Activated CD4-positive, alpha-beta T cell treated with anti-CD3 and anti-CD28 coated beads for 36 hours (primary cell): ENCODE measurements at regions not wholly inside any gene's neighbourhood (a gene's known extent, or its start where the extent isn't known, plus 50 kb on each side); places are given as distances from the start of the nearest gene placed in this dataset.

ENCODE experiments used
- ATAC-seq: fragments of 200-7000 bp; cut with Tn5 transposase; one replicate; pipeline ENCODE4 v1.10.0; 2021; ENCODE audit warnings: mild to moderate bottlenecking, moderate library complexity
- CTCF ChIA-PET: fragments of 350-600 bp; sonication (Branson Sonifier 250); formaldehyde crosslinking; loops from one replicate; lab custom pipeline; 2021; ENCODE audit warnings: antibody characterized with exemption; lab: Charles Lee
- POLR2A ChIA-PET: fragments of 350-600 bp; sonication (Branson Sonifier 250); formaldehyde crosslinking; loops from one replicate; lab custom pipeline; 2021; ENCODE audit warnings: antibody characterized with exemption, inconsistent platforms; lab: Charles Lee
- DNase-seq: peaks from one replicate; pipeline ENCODE4 v3.0.0-alpha.2; 2020
- H3K27ac Mint-ChIP-seq: one replicate; pipeline ENCODE4 v1.8.0; 2021; ENCODE audit warnings: mixed read lengths
- H3K27me3 Mint-ChIP-seq: one replicate; pipeline ENCODE4 v1.8.0; 2021; ENCODE audit warnings: mixed read lengths
- H3K36me3 Mint-ChIP-seq: one replicate; pipeline ENCODE4 v1.8.0; 2021; ENCODE audit warnings: low read depth, mixed read lengths
- H3K4me1 Mint-ChIP-seq: one replicate; pipeline ENCODE4 v1.8.0; 2021; ENCODE audit warnings: mixed read lengths
- H3K4me3 Mint-ChIP-seq: one replicate; pipeline ENCODE4 v1.8.0; 2021; ENCODE audit warnings: mild to moderate bottlenecking, moderate library complexity, mixed read lengths
- H3K9me3 Mint-ChIP-seq: one replicate; pipeline ENCODE4 v1.8.0; 2021; ENCODE audit warnings: low read depth, mixed read lengths
- intact Hi-C, 2 experiments: fragments of 100-400 bp; cut with DNase I in 1 of 2; cut with micrococcal nuclease in 1 of 2; formaldehyde crosslinking; loops; one replicate each; pipeline versions ENCODE4 v1.14.2 to v1.15.1; 2022 to 2024; cut with DNase I, micrococcal nuclease

DNA sequence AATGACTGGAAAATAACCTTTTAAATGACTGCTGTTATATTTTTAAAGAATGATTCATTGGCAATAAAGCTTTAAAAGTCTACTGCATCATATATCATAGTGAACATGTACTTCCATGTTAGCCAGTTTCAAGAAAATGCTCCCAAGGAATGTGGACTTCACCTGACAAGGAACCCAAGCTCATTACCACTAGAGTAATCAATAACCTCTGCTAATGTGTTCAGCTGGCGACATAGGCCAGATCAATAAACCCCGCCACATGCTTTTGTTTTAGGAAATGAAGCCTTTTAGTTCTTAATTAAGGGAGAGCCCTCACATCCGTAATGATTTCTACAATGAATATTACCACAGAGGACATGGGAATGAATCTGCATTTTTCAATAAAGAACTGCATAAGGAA is 1219.9 kb upstream of the CNTN5 start:
- no peak overlapping the region for H3K4me3 Mint-ChIP-seq
- no peaks in the 10 kb centered on the region for H3K4me1 Mint-ChIP-seq
- intact Hi-C loops, result loop anchor here in 1 of 2 experiments (5.0 kb wide), 1 partner anchor 34 kb away; no protein-coding TSS in a partner anchor
- ChIA-PET CTCF (no interaction called here), POLR2A (no interaction called here)
- ATAC-seq, result no peak
- H3K36me3 Mint-ChIP-seq, result no peaks in the 10 kb centered on the region
- no peaks in the 10 kb centered on the region for H3K27me3 Mint-ChIP-seq
- no peak for DNase-seq
- H3K9me3 Mint-ChIP-seq, result peaks cover 4% of the 10 kb centered on the region
- H3K27ac Mint-ChIP-seq, result no peak overlapping the region

DNA sequence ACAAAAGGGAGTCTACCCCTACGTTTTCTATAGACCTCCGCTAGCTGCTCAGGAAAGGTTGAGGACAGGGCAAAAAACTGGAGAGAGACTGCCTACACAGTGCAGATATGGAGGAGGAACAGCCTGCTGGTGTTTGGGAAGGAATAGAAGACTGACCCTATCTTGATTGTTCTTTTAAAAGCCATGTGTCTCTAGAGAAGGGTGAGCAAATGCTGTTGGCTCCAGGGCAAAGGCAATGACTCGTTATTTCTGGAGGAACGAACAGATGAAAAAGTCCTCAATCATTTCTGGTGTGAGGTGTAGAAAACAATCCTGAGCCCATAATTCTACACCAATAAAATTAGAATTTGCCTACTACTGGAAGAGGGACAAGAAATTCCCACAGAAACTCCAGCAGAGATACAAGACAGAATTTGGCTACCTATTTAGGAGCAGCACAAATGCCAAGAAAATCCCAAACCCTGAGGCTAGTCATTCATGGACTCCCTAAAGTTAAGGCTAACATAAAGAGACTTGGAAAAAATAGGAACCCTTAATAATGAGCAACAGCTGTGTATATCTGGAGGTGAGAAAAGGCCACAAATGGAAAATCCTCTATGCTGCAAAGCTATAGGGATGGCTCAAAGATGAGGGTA is 1206.3 kb upstream of the CNTN5 start:
- Mint-ChIP-seq H3K27ac (no peak overlapping the region), H3K9me3 (peaks cover 15% of the 10 kb centered on the region), H3K4me1 (no peaks in the 10 kb centered on the region), H3K27me3 (no peaks in the 10 kb centered on the region), H3K36me3 (no peaks in the 10 kb centered on the region), H3K4me3 (no peak overlapping the region)
- no peak for DNase-seq
- intact Hi-C loops, result loop anchor here in 1 of 2 experiments (5.0 kb wide), 1 partner anchor 42 kb away; no protein-coding TSS in a partner anchor
- ATAC-seq, result no peak
- ChIA-PET POLR2A (no interaction called here), CTCF (no interaction called here)

DNA sequence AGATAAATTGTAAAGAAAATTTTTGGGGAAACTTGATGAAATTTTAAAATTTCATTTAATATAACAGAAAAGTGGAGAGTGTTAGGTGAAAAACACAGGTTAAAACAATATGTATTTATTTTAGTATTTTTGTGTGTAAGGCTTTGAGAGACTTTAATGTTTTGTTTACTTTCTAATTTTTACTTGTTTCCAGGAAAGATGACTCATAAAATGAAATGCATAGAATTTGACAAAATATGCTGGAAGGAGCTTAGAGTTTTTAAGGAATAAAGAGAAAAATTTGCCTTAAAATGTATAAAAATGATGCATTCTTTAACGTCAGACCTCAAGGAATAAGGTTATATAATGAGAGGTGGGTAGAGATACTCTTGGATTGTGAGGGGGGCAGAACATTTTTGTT is 1205.1 kb upstream of the CNTN5 start:
- H3K36me3 Mint-ChIP-seq, result no peaks in the 10 kb centered on the region
- peaks cover 11% of the 10 kb centered on the region for H3K9me3 Mint-ChIP-seq
- ATAC-seq (no peak), DNase-seq (no peak)
- no peak overlapping the region for H3K27ac Mint-ChIP-seq
- H3K27me3 Mint-ChIP-seq, result no peaks in the 10 kb centered on the region
- CTCF ChIA-PET, result no interaction called here
- intact Hi-C loops, result no loop called here
- no peaks in the 10 kb centered on the region for H3K4me1 Mint-ChIP-seq
- POLR2A ChIA-PET, result no interaction called here
- H3K4me3 Mint-ChIP-seq, result no peak overlapping the region

DNA sequence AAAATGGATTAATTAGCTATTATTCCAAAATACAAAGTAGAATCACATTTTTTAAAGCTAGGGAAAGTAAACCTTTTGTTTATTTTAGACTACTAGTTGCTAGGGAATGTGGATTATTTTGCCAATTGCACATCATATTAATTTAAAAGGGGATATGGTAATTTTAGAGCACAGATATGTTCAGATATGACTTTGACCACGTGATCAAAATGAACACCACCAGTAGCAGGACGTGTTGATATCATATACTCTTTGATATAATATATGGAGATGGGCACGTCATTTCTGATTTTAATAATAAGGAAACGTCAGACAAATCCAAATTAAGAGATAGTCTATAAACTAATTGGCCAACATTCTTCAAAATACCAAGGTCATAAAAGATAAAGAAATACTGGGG is 1188.3 kb upstream of the CNTN5 start:
- Mint-ChIP-seq H3K4me1 (no peaks in the 10 kb centered on the region), H3K36me3 (no peaks in the 10 kb centered on the region), H3K9me3 (peaks cover 2% of the 10 kb centered on the region), H3K4me3 (no peak overlapping the region), H3K27ac (no peak overlapping the region), H3K27me3 (no peaks in the 10 kb centered on the region)
- DNase-seq, result no peak
- ChIA-PET POLR2A (no interaction called here), CTCF (no interaction called here)
- intact Hi-C loops, result no loop called here
- no peak for ATAC-seq

DNA sequence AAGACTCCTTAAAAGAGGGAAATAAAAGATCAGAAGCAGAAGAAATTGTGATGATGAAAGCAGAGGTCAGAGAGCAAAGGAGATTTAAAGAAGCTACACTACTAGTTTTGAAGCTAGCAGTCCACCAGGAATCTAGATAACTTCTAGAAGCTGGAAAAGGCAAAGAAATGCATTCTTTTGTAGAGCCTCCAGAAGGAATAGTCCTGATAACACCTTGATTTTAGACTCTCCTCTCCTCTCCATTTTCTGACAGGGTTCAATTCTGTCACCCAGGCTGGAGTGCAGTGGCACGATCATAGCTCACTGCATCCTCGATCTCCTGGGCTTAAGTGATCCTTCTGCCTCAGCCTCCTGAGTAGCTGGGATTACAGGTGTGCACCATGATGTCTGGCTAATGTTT is 1187.3 kb upstream of the CNTN5 start:
- no peak for ATAC-seq
- H3K27ac Mint-ChIP-seq, result no peak overlapping the region
- no peaks in the 10 kb centered on the region for H3K27me3 Mint-ChIP-seq
- DNase-seq, result no peak
- CTCF ChIA-PET, result no interaction called here
- POLR2A ChIA-PET, result no interaction called here
- intact Hi-C loops, result no loop called here
- H3K9me3 Mint-ChIP-seq, result peaks cover 2% of the 10 kb centered on the region
- no peaks in the 10 kb centered on the region for H3K4me1 Mint-ChIP-seq
- no peaks in the 10 kb centered on the region for H3K36me3 Mint-ChIP-seq
- no peak overlapping the region for H3K4me3 Mint-ChIP-seq

DNA sequence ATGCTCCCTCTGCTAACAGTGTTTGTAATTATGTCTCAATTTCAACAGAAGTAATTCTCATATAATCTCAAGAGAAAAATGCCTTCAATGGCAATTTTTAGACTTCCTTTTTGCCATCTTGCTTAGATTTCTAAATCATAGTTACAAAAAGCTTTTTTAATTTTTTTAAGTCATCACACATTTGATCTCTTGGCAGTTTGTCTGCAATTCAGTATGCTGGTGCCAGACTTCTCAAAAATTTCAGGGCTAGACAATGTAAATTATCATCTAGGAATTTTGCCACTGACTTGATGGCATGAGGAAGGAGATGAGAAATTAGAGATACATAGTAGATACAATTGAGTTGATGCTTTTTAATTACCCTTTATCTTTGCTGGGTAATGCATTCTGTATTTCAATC is 1176.7 kb upstream of the CNTN5 start:
- Mint-ChIP-seq H3K27me3 (no peaks in the 10 kb centered on the region), H3K4me3 (no peak overlapping the region), H3K27ac (no peak overlapping the region), H3K9me3 (peaks cover 7% of the 10 kb centered on the region), H3K36me3 (no peaks in the 10 kb centered on the region), H3K4me1 (no peaks in the 10 kb centered on the region)
- ChIA-PET CTCF (interaction anchor here (0.6 kb wide), 1 partner anchor 839 kb away, joined by 3 read pairs; no protein-coding TSS in a partner anchor), POLR2A (no interaction called here)
- DNase-seq (no peak), ATAC-seq (no peak)
- intact Hi-C loops, result no loop called here

DNA sequence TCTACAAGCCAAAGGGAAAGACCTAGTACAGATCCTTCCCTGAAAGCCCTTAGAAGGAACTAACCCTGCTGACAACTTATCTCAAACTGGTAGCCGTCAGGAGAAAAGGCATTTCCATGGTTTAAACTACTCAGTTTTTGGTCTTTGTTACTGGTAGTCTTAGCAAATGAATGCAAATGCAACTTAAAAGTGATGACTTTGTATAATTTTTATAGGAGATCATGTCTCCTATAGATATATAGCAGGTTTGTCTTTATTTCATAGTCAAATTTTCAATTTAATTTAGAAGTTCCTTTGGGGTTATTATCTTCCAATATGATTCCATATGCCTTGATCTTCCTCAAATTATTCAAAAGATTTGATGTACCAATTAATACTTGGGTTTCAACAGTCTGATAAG is 1173.0 kb upstream of the CNTN5 start:
- POLR2A ChIA-PET, result no interaction called here
- no peak overlapping the region for H3K4me3 Mint-ChIP-seq
- DNase-seq (no peak), ATAC-seq (no peak)
- H3K27me3 Mint-ChIP-seq, result no peaks in the 10 kb centered on the region
- H3K27ac Mint-ChIP-seq, result no peak overlapping the region
- no peaks in the 10 kb centered on the region for H3K4me1 Mint-ChIP-seq
- H3K36me3 Mint-ChIP-seq, result no peaks in the 10 kb centered on the region
- peaks cover 3% of the 10 kb centered on the region for H3K9me3 Mint-ChIP-seq
- intact Hi-C loops, result no loop called here
- CTCF ChIA-PET, result no interaction called here

DNA sequence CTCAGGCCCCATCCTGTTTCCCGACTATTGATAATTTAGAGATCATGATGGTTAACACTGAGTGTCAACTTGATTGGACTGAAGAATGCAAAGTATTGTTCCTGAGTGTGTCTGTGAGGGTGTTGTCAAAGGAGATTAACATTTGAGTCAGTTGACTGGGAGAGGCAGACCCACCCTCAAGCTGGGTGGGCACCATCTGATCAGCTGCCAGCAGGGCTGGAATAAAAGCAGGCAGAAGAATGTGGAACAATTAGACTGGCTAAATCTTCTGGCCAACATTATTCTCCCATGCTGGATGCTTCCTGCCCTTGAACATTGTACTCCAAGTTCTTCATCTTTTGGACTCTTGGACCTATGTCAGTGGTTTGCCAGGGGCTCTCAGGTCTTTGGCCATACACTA is 1170.0 kb upstream of the CNTN5 start:
- Mint-ChIP-seq H3K27me3 (no peaks in the 10 kb centered on the region), H3K36me3 (no peaks in the 10 kb centered on the region), H3K4me1 (no peaks in the 10 kb centered on the region), H3K27ac (no peak overlapping the region), H3K9me3 (peaks cover 3% of the 10 kb centered on the region), H3K4me3 (no peak overlapping the region)
- ChIA-PET POLR2A (no interaction called here), CTCF (no interaction called here)
- intact Hi-C loops, result no loop called here
- ATAC-seq (no peak), DNase-seq (no peak)

DNA sequence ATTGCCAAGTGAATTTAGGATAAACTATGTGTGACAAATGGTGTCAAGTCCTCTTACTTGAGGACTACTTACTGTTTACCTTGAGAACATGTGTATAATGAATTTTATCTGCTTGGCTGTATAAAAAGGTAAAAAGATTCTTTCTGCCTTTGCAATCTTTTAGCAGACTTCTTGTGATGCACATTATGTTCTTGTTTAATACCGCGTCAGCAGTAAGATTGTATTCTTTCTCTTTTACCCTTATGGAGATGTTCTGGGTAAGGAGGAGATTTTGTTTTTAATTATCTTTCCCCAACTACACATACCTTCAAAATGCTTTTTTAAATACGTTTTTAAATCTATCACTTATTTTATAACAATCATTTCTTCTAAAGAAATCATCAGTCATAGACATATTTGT is 1166.4 kb upstream of the CNTN5 start:
- intact Hi-C loops, result no loop called here
- H3K27me3 Mint-ChIP-seq, result no peaks in the 10 kb centered on the region
- no peaks in the 10 kb centered on the region for H3K4me1 Mint-ChIP-seq
- no peak overlapping the region for H3K4me3 Mint-ChIP-seq
- CTCF ChIA-PET, result no interaction called here
- DNase-seq (no peak), ATAC-seq (no peak)
- POLR2A ChIA-PET, result no interaction called here
- no peaks in the 10 kb centered on the region for H3K36me3 Mint-ChIP-seq
- no peak overlapping the region for H3K27ac Mint-ChIP-seq
- no peaks in the 10 kb centered on the region for H3K9me3 Mint-ChIP-seq

DNA sequence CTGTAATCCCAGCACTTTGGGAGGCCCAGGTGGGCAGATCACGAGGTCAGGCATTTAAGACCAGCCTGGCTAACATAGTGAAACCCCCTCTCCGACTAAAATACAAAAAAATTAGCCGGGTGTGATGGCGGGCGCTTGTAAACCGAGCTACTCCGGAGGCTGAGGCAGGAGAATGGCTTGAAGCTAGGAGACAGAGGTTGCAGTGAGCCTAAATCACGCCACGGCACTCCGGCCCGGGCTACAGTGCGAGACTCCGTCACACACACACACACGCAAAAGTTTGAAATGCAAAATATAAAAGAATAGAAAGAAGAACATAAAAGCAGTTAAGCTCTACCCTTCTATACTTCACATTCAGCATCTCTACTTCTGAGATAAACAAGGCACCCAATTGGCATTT is 1165.9 kb upstream of the CNTN5 start:
- intact Hi-C loops, result no loop called here
- ChIA-PET POLR2A (no interaction called here), CTCF (no interaction called here)
- ATAC-seq (no peak), DNase-seq (no peak)
- H3K4me3 Mint-ChIP-seq, result no peak overlapping the region
- H3K9me3 Mint-ChIP-seq, result no peaks in the 10 kb centered on the region
- H3K27me3 Mint-ChIP-seq, result no peaks in the 10 kb centered on the region
- H3K27ac Mint-ChIP-seq, result no peak overlapping the region
- no peaks in the 10 kb centered on the region for H3K4me1 Mint-ChIP-seq
- no peaks in the 10 kb centered on the region for H3K36me3 Mint-ChIP-seq

DNA sequence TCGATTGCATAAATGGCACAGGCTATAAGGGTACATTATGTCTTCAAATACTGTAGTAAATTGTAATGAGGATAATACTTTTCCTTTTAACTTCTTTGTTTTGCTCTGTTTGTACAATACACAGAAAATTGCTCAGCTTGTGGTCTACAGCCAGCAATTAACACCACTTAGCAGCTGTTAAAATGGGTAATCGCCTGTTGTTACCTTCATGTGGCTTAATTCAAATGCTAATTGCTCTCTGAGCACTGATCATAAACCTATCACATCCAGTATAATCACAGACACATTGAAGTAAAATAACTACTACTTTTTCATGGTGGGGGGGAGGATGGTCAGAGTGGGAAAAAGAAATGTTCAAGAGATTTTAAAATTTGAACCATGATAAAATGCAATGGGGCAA is 1164.1 kb upstream of the CNTN5 start:
- Mint-ChIP-seq H3K27ac (no peak overlapping the region), H3K27me3 (no peaks in the 10 kb centered on the region), H3K9me3 (no peaks in the 10 kb centered on the region), H3K4me1 (no peaks in the 10 kb centered on the region), H3K36me3 (no peaks in the 10 kb centered on the region), H3K4me3 (no peak overlapping the region)
- CTCF ChIA-PET, result no interaction called here
- ATAC-seq (no peak), DNase-seq (no peak)
- intact Hi-C loops, result no loop called here
- POLR2A ChIA-PET, result no interaction called here

DNA sequence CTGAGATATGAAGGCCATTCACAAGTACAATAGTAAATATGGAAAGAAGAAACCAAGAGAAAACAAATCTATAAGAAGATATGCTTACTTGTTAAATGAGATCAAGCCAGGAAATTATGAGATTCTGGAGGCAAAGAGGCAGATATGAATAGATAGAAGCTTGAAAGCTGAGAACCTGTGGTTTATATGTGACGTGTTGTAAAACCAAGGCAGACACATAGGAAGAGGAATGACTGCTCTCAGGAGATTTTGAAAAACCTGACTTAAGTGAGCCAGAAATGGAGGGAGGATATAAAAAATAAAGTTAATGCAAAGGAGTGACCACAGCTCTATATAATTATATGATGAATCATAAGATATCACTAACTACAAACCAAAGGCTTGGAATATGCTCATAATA is 1160.5 kb upstream of the CNTN5 start:
- no peak overlapping the region for H3K27ac Mint-ChIP-seq
- no peak overlapping the region for H3K4me3 Mint-ChIP-seq
- ChIA-PET CTCF (no interaction called here), POLR2A (no interaction called here)
- DNase-seq, result no peak
- H3K9me3 Mint-ChIP-seq, result peaks cover 4% of the 10 kb centered on the region
- ATAC-seq, result no peak
- intact Hi-C loops, result no loop called here
- no peaks in the 10 kb centered on the region for H3K36me3 Mint-ChIP-seq
- no peaks in the 10 kb centered on the region for H3K4me1 Mint-ChIP-seq
- no peaks in the 10 kb centered on the region for H3K27me3 Mint-ChIP-seq

DNA sequence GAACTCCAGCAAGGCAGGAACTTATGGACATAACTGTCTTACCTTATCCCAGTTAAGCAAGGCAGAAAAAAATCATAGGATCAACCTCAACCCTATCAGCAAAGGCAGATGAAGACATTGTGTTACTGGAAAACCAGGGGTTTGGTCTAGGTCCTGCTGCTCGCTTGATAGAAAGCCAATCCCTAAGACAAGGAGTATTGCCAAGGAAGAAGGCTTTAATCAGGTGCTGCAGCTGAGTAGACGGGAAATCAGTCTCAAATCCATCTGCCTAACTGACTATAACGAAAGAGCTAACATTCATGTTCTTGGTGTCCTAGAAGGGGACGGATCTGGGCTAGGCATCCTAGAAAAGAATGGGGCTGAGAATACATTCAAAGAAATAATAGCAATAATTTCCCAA is 1158.7 kb upstream of the CNTN5 start:
- intact Hi-C loops, result no loop called here
- Mint-ChIP-seq H3K27ac (no peak overlapping the region), H3K36me3 (no peaks in the 10 kb centered on the region), H3K4me1 (no peaks in the 10 kb centered on the region), H3K4me3 (no peak overlapping the region), H3K27me3 (no peaks in the 10 kb centered on the region), H3K9me3 (peaks cover 4% of the 10 kb centered on the region)
- CTCF ChIA-PET, result no interaction called here
- DNase-seq (no peak), ATAC-seq (no peak)
- POLR2A ChIA-PET, result no interaction called here
